Jurkat, Clone E6-1 (cell line): ENCODE measurements at regions not wholly inside any gene's neighbourhood (a gene's known extent, or its start where the extent isn't known, plus 50 kb on each side); places are given as distances from the start of the nearest gene placed in this dataset.
"Not testable (repeated sequence)": the region's sequence is repeated elsewhere in the genome, so short reads cannot be mapped to it uniquely, and the experiment has no call there.

Experiments used
- DNase-seq: peaks from one replicate; pipeline ENCODE4 v3.0.0-alpha.2; 2011; ENCODE audit warnings: low read depth, low spot score
- H3K4me3 ChIP-seq: 2 replicates; pipeline ENCODE4 v1.5.1; 2011; ENCODE audit warnings: mild to moderate bottlenecking, low read length, control low read depth, moderate library complexity

DNA sequence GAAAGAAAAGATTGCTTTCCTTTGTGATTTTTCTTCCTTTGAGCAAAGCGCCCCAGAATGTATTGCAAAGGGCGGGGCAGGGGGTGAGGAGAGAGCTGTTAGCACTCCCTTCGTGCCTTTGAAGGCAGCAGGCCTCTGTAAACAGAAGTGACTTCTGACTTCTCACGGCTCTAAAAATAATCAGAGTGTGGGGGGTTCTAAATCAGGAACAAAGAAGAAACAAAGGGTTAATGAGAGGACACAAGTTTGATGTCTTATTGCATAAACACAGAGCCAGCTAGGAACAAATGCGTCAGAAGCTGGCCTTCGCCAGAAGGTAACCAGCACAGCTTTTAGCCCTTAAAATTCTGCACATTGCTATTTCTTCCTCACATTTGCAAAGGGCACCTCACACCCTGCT lies 626.2 kb downstream of the MID1IP1 start:
- DNase-seq: no peak
- H3K4me3 ChIP-seq: no peak overlapping the region

DNA sequence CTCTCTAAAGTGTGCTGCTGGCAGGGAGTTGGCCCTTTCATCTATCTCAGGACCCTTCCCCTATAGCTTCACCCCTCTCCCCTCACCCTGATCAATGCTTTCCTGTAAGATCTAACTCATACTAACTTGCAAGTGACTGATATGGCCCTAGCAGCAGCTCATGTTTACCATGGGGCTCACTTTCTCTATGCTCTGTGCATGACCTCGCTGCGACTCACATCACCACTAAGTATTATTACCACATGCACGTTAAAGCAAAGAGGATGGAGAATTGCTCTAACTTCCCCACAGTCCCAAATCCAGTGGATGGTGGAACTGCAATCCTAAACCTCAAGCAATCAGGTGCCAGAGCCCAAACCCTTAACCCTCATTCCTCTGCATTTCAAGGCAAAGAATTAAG lies 626.6 kb downstream of the MID1IP1 start:
- no peak overlapping the region for H3K4me3 ChIP-seq
- DNase-seq: no peak

- no peak for DNase-seq
- no peak overlapping the region for H3K4me3 ChIP-seq
These were observed 629.3 kb downstream of the MID1IP1 start for GRCh38 chrX:39430551-39430950.

GRCh38 chrX:39431893-39432292 lies 630.6 kb downstream of the MID1IP1 start:
- H3K4me3 ChIP-seq: no peak overlapping the region
- no peak for DNase-seq

DNA sequence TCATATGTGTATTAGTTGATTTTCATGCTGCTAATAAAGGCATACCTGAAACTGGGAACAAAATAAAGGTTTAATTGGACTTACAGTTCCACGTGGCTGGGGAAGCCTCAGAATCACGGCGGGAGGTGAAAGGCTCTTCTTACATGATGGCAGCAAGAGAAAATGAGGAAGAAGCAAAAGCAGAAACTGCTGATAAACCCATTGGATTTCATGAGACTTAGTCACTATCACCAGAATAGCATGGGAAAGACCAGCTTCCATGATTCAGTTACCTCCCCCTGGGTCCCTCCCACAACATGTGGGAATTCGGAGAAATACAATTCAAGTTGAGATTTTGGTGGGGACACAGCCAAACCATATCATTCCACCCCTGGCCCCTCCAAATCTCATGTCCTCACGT lies 633.4 kb downstream of the MID1IP1 start:
- DNase-seq, H3K4me3 ChIP-seq: not testable (repeated sequence)

DNA sequence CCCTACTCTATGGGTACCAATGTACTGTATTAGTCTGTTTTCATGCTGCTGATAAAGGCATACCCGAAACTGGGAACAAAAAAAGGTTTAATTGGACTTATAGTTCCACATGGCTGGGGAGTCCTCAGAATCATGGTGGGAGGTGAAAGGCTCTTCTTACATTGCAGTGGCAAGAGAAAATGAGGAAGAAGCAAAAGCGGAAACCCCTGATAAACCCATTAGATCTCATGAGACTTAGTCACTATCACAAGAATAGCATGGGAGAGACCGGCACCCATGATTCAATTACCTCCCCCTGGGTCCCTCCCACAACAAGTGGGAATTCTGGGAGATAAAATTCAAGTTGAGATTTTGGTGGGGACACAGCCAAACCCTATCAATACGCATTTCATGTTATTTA lies 635.3 kb downstream of the MID1IP1 start:
- DNase-seq, H3K4me3 ChIP-seq: not testable (repeated sequence)

DNA sequence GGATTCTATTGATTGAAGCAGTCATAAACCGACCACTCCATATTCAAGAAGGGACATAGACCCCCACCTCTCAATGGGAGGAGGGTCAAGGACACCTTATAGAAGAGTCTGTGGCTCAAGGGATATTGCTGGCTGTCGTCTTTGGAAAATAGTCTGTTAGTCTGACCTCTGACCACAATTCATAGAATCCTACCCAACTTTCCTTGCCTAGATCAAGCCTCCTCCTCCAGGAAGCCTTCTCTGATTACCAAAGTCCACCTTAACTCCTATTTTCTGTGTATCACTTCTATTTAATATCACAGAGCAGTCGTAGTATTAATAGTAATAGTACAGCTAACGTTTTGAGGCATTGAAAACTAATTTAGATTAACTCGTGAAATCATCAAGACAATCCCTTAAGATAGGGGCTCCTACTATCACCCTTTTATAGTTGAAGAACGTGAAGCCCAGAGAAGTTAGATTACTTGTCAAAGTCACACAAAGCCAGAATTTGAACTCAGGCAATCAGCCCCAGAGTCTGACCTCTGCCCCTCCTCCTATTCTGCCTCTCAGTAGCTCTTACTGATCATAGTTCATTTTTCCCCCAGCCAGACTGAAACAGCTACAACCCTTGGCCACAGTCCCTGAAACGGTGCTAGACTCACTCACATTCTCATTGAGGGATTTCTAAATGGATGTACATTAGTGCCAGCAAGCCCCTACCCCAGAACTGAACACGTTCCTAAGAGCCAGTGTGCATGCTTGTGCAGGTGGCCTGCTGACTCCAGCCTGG lies 636.6 kb downstream of the MID1IP1 start:
- no peak for DNase-seq

DNA sequence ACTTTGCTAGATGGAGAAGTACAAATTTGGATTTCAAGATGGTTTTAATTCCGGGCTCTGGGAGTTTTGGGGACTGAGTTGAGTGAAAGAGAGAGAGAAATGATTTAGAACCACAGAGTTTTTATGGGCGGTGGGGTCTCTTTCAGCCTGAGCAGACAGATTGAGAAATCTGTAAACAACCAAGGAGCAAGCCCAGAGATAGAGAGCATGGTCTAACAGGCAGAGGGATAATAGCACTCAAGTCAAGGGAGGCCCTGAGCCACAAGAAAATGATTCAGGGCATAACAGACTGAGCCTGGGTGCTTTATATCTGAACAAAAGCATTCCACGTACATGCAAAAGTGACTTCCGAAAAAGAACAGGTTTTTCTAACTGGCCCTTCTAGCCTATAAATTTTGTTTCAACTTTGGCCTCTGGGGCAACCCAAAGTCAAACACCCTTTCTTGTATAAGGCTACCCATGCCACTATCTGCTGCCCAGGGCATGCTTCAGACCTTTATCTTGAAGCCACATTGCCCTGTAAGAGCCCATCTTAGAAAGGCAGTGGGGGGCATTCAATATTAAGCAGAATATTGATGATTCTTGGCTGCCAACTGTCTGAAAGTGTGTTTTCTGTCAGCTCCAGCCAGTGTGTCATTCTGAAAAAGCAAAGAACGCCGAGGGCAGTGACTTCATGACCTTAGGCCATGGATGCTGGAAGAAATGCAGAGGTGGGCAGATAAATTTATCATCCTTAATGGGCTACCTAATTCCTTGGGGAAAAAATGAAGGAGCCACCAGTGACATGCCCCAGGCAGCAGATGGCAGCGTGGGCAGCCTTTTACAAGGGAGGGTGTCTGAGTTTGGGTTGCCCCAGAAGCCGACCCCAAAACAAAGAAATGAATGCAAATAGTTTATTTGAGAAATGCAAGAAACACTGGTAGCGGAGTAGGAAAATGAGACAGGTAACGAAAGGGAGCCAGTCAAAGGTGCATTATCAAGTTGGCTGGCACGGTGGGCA lies 637.6 kb downstream of the MID1IP1 start:
- DNase-seq: no peak
- H3K4me3 ChIP-seq: no peak overlapping the region

More for the DNA sequence above, 636.6 kb downstream of the MID1IP1 start:
- no peak overlapping the region for H3K4me3 ChIP-seq

GRCh38 chrX:39439906-39440798 lies 638.9 kb downstream of the MID1IP1 start:
- DNase-seq: no peak
- H3K4me3 ChIP-seq: no peak overlapping the region

- no peak overlapping the region for H3K4me3 ChIP-seq
- no peak for DNase-seq
These were observed 639.6 kb downstream of the MID1IP1 start for GRCh38 chrX:39440799-39441284.

DNA sequence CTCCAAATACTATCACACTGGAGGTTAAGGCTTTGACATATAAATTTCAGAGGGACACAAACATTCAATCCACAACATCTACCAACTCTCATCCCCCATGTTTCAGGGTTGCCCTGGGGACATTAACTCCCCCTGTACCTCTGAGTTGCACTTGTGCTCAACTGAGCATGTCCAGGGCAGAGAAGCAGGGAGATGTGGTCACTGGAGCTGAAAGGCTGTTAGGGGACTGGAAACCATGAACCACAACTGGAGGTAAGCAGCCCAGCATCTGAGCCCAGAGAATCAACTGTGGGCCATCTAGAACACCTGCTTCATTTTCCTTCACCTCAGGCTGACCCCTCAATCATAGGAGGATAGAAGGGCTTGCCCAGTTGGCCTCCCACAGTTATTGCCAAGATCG lies 641.1 kb downstream of the MID1IP1 start:
- no peak overlapping the region for H3K4me3 ChIP-seq
- no peak for DNase-seq

DNA sequence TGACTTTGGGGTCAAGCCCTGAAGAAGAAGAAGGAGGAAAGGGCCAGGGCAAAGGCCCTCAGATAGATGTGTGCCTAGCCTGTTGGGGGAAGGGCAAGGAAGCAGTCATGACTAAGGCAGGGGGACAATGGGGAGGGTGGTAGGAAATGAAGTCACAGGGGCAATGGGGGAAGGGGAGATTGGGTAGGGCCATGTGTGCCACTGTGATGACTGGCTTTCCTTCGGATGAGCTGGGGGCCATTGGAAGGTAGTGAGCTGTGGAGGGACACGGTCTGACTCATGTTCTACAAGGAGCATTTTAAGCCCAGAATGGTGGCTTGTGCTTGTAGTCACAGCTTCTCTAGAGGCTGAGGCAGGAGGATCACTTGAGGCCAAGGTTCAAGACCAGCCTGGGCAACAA lies 642.0 kb downstream of the MID1IP1 start:
- no peak for DNase-seq
- no peak overlapping the region for H3K4me3 ChIP-seq

- no peak overlapping the region for H3K4me3 ChIP-seq
- peak; percentile 4 for DNase-seq
These were observed 644.1 kb downstream of the MID1IP1 start for GRCh38 chrX:39445336-39445735.

GRCh38 chrX:39449352-39449751 lies 648.1 kb downstream of the MID1IP1 start:
- no peak for DNase-seq
- no peak overlapping the region for H3K4me3 ChIP-seq

DNA sequence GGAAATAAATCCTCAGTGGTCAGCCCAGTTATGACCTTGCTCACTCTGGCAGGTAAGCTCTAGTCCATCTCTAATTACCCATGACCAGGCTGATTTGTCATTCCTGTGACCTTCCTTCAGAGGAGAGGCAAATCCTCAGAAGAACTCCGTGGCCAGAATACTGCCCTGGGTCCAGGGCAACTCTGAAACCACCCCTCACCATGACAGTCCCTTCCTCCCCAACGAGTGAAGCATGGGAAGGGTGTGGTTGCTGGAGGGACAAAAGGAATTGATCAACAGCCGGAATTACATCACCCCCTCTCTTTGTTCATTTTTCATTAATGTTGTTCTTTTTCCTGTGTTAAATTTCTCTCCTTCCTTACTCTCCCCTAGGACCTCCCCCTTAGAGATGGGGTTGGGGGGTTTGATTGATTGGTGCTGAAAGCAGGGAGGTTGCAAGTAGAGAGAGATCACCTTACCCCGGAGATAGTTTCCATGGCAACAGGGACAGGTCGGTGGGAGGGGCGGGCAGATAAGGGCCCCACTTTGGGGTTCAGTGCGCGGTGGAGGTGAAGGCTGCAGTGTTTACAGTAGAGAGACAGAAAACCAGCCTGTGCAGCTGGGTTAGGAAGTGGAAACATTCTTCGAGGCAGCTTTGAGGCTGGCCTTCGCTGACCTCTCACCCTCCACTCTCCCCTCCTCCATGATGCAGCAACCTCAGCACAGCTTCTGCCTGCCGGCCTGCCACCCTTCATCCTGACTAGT lies 647.4 kb downstream of the BCOR start:
- no peak overlapping the region for H3K4me3 ChIP-seq
- DNase-seq: no peak

DNA sequence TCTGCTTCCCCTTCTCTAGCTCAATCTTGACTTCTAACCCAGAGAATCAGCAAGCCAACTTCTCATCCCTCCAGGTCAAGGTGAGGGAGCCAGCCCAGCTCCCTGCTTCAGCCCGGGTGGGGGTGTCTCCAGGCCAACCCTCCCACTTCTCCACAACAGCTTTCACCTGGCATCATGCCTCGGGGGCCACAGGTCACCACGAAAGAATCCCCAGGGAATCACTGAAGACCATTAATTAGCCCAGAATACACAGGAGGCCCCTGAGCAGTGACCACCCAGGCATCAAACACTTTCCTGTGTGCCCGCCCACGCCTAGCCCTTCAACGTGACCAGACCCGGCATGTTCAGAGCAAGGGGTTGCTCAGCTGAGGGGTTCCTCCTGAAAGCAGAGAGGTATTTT lies 646.7 kb downstream of the BCOR start:
- DNase-seq: no peak

DNA sequence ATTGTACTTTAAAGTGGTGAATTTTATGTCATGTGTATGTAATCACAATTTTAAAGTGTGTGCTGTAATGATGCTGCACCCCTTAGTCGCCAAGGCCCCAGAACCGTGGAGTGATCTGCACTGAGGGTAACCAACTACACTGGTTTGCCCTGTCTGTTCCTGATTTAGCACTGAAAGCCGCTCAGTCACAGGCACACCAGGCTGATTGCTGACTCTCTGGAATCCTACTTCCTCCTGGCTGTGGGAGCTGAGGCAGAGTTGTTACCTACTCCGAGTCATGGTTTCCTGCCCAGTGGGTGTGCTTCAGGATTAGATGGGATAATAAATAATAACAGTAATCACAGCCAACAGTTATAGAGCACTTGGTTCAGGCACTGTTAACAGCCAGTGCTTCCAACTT lies 645.4 kb downstream of the BCOR start:
- no peak for DNase-seq
- no peak overlapping the region for H3K4me3 ChIP-seq

More for the DNA sequence above, 646.7 kb downstream of the BCOR start:
- no peak overlapping the region for H3K4me3 ChIP-seq

GRCh38 chrX:39453889-39454621 lies 643.7 kb downstream of the BCOR start:
- no peak for DNase-seq
- H3K4me3 ChIP-seq: no peak overlapping the region
